Upper lobe of left lung (tissue), 6 donors: ENCODE measurements at regions not wholly inside any gene's neighbourhood (a gene's known extent, or its start where the extent isn't known, plus 50 kb on each side); places are given as distances from the start of the nearest gene placed in this dataset.
"Not testable (repeated sequence)": the region's sequence is repeated elsewhere in the genome, so short reads cannot be mapped to it uniquely, and the experiment has no call there.

Experiments used
- ATAC-seq, 2 donors: fragments of 200-7000 bp; cut with Tn5 transposase; one replicate each; pipeline ENCODE4 v1.9.1; 2022; ENCODE audit warnings: mild to moderate bottlenecking in 2 of 2, moderate library complexity in 2 of 2; ENCODE audit not compliant: low FRiP score in 2 of 2
- DNase-seq, 2 donors: peaks; one replicate each; pipeline ENCODE4 v3.0.0-alpha.2; 2019 to 2020
- H3K27ac ChIP-seq, 4 donors: fragments of 200-600 bp; sonication (generic); one replicate each; pipeline ENCODE4 v1.5.1; 2016 to 2019
- H3K27me3 ChIP-seq, 4 donors: fragments of 200-600 bp; sonication (generic); one replicate each; pipeline ENCODE4 v1.5.1; 2017 to 2019
- H3K36me3 ChIP-seq, 4 donors: fragments of 200-600 bp; sonication (generic); one replicate each; pipeline ENCODE4 v1.5.1; 2016 to 2019
- H3K4me1 ChIP-seq, 4 donors: fragments of 200-600 bp; sonication (generic); one replicate each; pipeline ENCODE4 v1.5.1; 2018 to 2019
- H3K4me3 ChIP-seq, 4 donors: fragments of 200-600 bp; sonication (generic); one replicate each; pipeline ENCODE4 v1.5.1; 2017 to 2019; ENCODE audit warnings: mild to moderate bottlenecking in 2 of 4, moderate library complexity in 1 of 4
- H3K9me3 ChIP-seq, 4 donors: fragments of 200-600 bp; sonication (generic); one replicate each; pipeline ENCODE4 v1.5.1; 2018 to 2019
- CTCF ChIP-seq, 6 experiments: fragments of 450-650 bp in 4 of 6; fragments of 200-600 bp in 2 of 6; sonication (generic) in 2 of 6; IDR thresholded peaks; one replicate each; pipeline ENCODE4 v1.5.1; 2016 to 2019; ENCODE audit warnings: antibody characterized with exemption in 6 of 6
- EP300 ChIP-seq, 4 donors: sonication (generic); formaldehyde crosslinking; IDR thresholded peaks; one replicate each; pipeline ENCODE4 v1.5.1; 2017; ENCODE audit warnings: antibody characterized with exemption in 4 of 4, control low read depth in 2 of 4
- POLR2A ChIP-seq, 4 donors: fragments of 450-650 bp; IDR thresholded peaks; one replicate each; pipeline ENCODE4 v1.5.1; 2016 to 2017; ENCODE audit warnings: antibody characterized with exemption in 4 of 4, mild to moderate bottlenecking in 2 of 4
- POLR2AphosphoS5 ChIP-seq, 2 donors: sonication (generic); formaldehyde crosslinking; IDR thresholded peaks; one replicate each; pipeline ENCODE4 v1.5.1; 2017; ENCODE audit warnings: antibody characterized with exemption in 2 of 2
- WGBS, 2 donors: methylation state at CpG; one replicate each; pipeline ENCODE4 v1.1.5; 2017 to 2018; 5-methylcytosine and 5-hydroxymethylcytosine counted together
- donor health status: DM: no; HTN: no; CAD: no; lungs with moderate emphysema.
- donor health status: DM: no; HTN: yes; CAD: no; lungs with severe emphysema.

DNA sequence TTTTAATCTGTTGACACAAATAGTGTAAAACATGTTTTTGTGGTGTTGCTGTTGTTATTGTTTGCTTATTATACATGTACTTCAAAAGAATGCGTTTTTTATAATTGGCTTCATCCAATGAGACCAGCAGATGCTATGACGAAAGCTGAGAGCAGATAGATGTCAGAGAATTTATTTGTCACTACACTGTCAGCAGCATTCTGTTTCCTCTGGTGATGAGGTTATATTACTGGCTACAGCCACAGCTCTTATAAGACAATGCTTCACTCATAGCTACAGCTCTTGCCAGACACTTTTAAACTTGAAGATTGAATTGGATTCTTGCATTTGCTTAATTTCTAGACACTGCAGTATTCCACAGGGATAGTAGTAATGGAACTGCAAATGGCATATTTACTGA, 860.5 kb downstream of the TBC1D32 start:
- no peak for TF ChIP-seq EP300 (IDR thresholded peaks at IDR 0.05)
- no peak for TF ChIP-seq POLR2AphosphoS5 (IDR thresholded peaks at IDR 0.05)
- no peak for TF ChIP-seq POLR2A (IDR thresholded peaks at IDR 0.05)
- no peak for TF ChIP-seq CTCF (IDR thresholded peaks at IDR 0.05)
- no peak overlapping the region for H3K27ac ChIP-seq
- H3K4me3 ChIP-seq: no peak overlapping the region
- H3K36me3 ChIP-seq: no peaks in the 10 kb centered on the region
- no peak for DNase-seq
- no peak for ATAC-seq
- H3K4me1 ChIP-seq: no peaks in the 10 kb centered on the region
- WGBS, 2 donors: 51 to 66% methylated on average over 2 of the region's 2 CpGs
- H3K27me3 ChIP-seq: no peaks in the 10 kb centered on the region
- peaks cover 0 to 5% (median 4%) of the 10 kb centered on the region in 4 donors for H3K9me3 ChIP-seq

DNA sequence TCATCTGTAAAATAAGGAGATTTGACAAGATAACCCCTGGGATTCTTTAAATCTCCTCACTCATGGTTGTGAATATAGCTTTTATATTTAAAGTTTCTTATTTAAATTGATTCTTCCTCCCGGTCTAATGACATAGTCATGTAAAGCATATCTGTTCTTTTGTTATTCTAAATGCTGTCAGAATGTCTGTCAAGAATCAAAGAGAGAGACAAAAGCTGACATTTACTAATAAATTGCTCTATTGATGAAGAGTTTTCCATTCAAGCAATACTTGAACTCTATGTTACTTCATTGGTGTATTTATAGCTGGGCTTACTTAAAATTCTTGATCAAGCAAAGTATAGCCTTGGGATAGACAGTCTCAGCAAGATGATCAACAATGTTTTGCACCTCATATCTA, 865.8 kb downstream of the TBC1D32 start:
- no peaks in the 10 kb centered on the region for H3K4me1 ChIP-seq
- WGBS, 2 donors: 73 to 74% methylated on average over 1 of the region's 1 CpG
- ATAC-seq: no peak
- H3K27me3 ChIP-seq: no peaks in the 10 kb centered on the region
- no peak for DNase-seq
- no peaks in the 10 kb centered on the region for H3K36me3 ChIP-seq
- H3K27ac ChIP-seq: no peak overlapping the region
- H3K4me3 ChIP-seq: no peak overlapping the region
- H3K9me3 ChIP-seq: peaks cover 0 to 3% (median 0%) of the 10 kb centered on the region in 4 donors
- no peak for TF ChIP-seq EP300 (IDR thresholded peaks at IDR 0.05)
- TF ChIP-seq CTCF (IDR thresholded peaks at IDR 0.05): no peak
- TF ChIP-seq POLR2AphosphoS5 (IDR thresholded peaks at IDR 0.05): no peak

GRCh38 chr6:120451508-120451907, 882.8 kb downstream of the TBC1D32 start:
- ATAC-seq: no peak
- Histone ChIP-seq H3K4me3 (no peak overlapping the region), H3K27ac (no peak overlapping the region), H3K4me1 (no peaks in the 10 kb centered on the region), H3K27me3 (no peaks in the 10 kb centered on the region), H3K9me3 (no peaks in the 10 kb centered on the region), H3K36me3 (no peaks in the 10 kb centered on the region)
- TF ChIP-seq EP300 (IDR thresholded peaks at IDR 0.05) (no peak), POLR2AphosphoS5 (IDR thresholded peaks at IDR 0.05) (no peak), POLR2A (IDR thresholded peaks at IDR 0.05) (no peak), CTCF (IDR thresholded peaks at IDR 0.05) (no peak)
- no peak for DNase-seq

DNA sequence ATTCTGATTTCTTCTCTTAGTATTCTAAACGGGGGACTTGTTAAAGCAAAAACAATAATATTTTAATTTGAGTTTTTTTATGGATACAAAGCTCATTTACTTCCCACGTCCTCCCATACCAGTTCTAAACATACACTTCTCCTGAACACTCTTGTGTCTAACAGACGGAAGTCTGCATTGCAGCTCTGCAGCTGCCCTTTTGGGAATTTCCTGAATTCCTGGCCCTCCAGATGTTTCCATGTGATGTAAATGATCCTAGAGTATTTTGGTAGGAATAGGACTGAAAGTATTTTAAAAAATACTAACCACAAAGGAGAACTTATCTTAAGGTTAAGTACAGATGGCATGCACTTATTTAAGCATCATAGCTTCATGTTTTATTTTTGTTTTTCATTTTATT, 886.7 kb downstream of the TBC1D32 start:
- no peak overlapping the region for H3K27ac ChIP-seq
- no peaks in the 10 kb centered on the region for H3K36me3 ChIP-seq
- TF ChIP-seq CTCF (IDR thresholded peaks at IDR 0.05): no peak
- no peak for TF ChIP-seq EP300 (IDR thresholded peaks at IDR 0.05)
- TF ChIP-seq POLR2A (IDR thresholded peaks at IDR 0.05): no peak
- no peak overlapping the region for H3K4me3 ChIP-seq
- ATAC-seq: no peak
- no peak for DNase-seq
- no peaks in the 10 kb centered on the region for H3K4me1 ChIP-seq
- no peaks in the 10 kb centered on the region for H3K27me3 ChIP-seq
- WGBS, 2 donors: 37% methylated on average over 3 of the region's 3 CpGs
- no peaks in the 10 kb centered on the region for H3K9me3 ChIP-seq

DNA sequence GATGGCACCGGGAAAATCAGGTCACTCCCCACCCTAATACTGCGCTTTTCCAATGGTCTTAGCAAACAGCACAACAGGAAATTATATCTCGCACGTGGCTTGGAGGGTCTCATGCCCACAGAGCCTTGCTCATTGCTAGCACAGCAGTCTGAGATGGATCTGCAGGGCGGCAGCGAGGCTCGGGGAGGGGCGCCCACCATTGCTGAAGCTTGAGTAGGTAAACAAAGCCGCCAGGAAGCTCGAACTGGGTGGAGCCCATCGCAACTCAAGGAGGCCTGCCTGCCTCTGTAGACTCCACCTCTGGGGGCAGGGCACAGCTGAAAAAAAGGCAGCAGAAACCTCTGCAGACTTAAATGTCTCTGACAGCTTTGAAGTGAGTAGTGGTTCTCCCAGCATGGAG, 901.4 kb downstream of the TBC1D32 start:
- WGBS, 2 donors: 82 to 84% methylated on average over 3 to 11 of the region's 11 CpGs
- H3K36me3 ChIP-seq, ATAC-seq, H3K9me3 ChIP-seq, H3K27ac ChIP-seq, H3K4me1 ChIP-seq, H3K27me3 ChIP-seq, H3K4me3 ChIP-seq: not testable (repeated sequence)
- peak in 1 of 2 donors; percentile 36 for DNase-seq
